ENCODE measurements at regions not wholly inside any gene's neighbourhood (a gene's known extent, or its start where the extent isn't known, plus 50 kb on each side); places are given as distances from the start of the nearest gene placed in this dataset.

DNA sequence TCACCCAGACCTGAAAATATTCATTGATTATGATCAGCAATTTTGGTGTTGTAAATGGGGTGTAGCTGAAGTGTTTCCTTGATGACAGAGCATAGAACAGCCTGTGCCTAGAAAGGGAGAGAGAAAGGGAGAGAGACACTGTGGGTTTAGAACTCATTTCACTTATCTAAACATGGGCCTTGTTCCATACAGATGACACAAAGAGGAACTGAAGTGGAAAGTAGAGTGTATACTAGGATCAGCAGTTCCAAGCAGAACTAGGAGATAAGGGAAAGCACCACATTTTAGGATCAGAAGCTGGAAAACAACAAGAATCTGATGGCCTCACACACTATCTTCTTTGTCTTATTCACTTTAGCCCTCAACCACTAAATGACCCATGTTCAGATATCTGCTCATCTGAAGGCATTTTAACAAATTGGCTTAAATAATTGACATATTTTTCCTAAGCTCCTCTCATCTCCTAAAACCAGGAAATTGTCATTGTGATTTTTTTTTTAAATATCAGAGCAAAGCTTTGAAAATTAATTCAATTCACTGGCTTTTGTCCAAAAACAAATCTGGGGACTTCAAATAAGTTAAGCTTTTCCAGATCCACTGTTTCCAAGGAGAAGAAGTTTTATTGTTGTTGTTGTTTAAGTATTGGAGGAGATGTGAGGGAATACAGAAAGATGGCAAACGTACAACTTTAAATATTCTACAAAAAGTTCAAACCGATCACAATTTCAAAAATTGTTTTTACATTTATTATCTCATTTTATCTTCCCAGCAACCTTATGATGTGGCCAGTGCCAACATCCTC is 103.8 kb downstream of the LYPLAL1 start:
- DNase-seq (ENCODE audit: low read depth in 2 of 2) = no peak

GRCh38 chr1:219276049-219276738 is 102.5 kb downstream of the LYPLAL1 start:
- no peak for DNase-seq (ENCODE audit: low read depth in 2 of 2)

GRCh38 chr1:219273088-219273686 is 99.5 kb downstream of the LYPLAL1 start:
- DNase-seq (ENCODE audit: low read depth in 2 of 2) = no peak

- no peak for DNase-seq (ENCODE audit: low read depth in 2 of 2)
Measured at GRCh38 chr1:219271818-219272535, 98.3 kb downstream of the LYPLAL1 start.

DNA sequence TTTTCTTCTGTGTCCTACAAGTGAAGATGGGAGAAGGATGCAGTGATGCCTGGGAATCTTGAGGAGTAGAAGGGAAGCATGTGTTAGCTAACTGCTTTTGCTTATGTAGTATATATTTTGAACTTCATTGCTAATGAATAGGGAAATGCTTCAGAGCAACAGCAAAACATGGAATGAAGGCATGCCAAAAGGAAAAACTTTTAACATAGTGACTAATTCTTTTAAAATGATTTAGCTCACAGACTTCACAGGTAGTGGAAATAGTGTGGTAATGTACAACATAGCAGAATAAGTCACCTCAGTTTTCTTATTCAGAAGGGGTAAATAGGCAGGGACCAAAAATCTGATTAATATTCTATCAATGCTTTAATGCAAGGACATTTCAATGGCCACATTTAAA is 95.5 kb downstream of the LYPLAL1 start:
- DNase-seq (ENCODE audit: low read depth in 2 of 2) = no peak

DNA sequence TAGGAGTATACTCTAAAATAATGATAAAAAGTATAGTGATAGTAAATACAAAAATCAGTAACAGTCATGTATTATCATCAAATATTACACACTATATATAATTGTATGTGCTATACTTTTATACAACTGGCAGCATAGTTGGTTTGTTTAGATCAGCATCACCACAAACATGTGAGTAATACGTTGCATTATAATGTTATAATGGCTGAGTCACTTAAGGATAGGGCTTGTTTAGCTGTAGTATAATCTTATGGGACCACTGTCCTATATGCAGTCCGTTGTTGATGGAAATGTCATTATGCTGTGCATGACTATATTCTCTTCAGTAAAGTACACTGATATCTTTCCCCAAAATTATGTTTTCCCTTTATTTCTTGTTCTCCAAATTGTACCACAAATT is 92.8 kb downstream of the LYPLAL1 start:
- DNase-seq (ENCODE audit: low read depth in 2 of 2) = no peak

GRCh38 chr1:219265026-219265515 is 91.4 kb downstream of the LYPLAL1 start:
- no peak for DNase-seq (ENCODE audit: low read depth in 2 of 2)

DNA sequence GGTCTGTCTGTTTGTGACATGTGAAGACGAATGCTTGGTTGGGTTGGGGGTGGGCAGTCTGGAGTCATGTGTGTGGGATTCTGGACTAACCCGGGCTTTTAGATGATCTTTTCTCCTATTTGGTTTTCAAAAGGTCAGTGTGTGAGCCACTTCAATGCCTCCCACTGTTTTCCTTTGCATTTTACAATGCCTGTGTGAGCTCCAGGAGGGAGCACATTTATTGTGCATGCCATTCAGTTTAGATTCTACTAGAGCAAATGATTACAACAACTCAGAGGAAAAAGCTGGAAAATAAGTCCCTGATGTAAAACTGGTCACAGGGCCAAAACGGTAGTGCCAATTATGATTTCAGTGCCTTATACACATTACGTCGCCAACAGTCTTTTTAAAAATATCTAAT is 90.9 kb downstream of the LYPLAL1 start:
- no peak for DNase-seq (ENCODE audit: low read depth in 2 of 2)

Measured in stimulated activated CD4-positive, alpha-beta T cell treated with anti-CD3 and anti-CD28 coated beads, Interleukin-15, amount 100 ng/mL, for 48 hours (primary cell).